Kasumi-1 (cell line): ENCODE measurements at regions not wholly inside any gene's neighbourhood (a gene's known extent, or its start where the extent isn't known, plus 50 kb on each side); places are given as distances from the start of the nearest gene placed in this dataset.

Experiments used
- DNase-seq, 2 experiments: peaks; one replicate each; lab custom pipeline; 2025; lab: John Stamatoyannopoulos, UW

- DNase-seq, result no peak
These were observed 152.9 kb downstream of the EFNB2 start for GRCh38 chr13:106382534-106382933.

- DNase-seq, result no peak
These were observed 154.4 kb downstream of the EFNB2 start for GRCh38 chr13:106381091-106381490.

- DNase-seq, result no peak
These were observed 157.4 kb downstream of the EFNB2 start for GRCh38 chr13:106377931-106378662.

GRCh38 chr13:106377341-106377740 is 158.1 kb downstream of the EFNB2 start:
- no peak for DNase-seq

GRCh38 chr13:106376401-106377112 is 158.9 kb downstream of the EFNB2 start:
- DNase-seq, result peak; percentile 66 to 69

- no peak for DNase-seq
These were observed 160.4 kb downstream of the EFNB2 start for GRCh38 chr13:106375085-106375484.

GRCh38 chr13:106374631-106375030 is 160.8 kb downstream of the EFNB2 start:
- DNase-seq, result no peak

- DNase-seq, result peak; percentile 61 to 74
These were observed 161.4 kb downstream of the EFNB2 start for GRCh38 chr13:106373989-106374572.

- DNase-seq, result peak; percentile 40 to 48
These were observed 162.0 kb downstream of the EFNB2 start for GRCh38 chr13:106373304-106373988.

GRCh38 chr13:106372199-106373155 is 163.0 kb downstream of the EFNB2 start:
- peak; percentile 70 to 71 for DNase-seq

- no peak for DNase-seq
These were observed 164.4 kb downstream of the EFNB2 start for GRCh38 chr13:106371024-106371423.

GRCh38 chr13:106369858-106370257 is 165.6 kb downstream of the EFNB2 start:
- no peak for DNase-seq

- DNase-seq, result no peak
These were observed 166.4 kb downstream of the EFNB2 start for GRCh38 chr13:106369091-106369490.

GRCh38 chr13:106367361-106367971 is 168.0 kb downstream of the EFNB2 start:
- DNase-seq, result no peak

- no peak for DNase-seq
These were observed 172.8 kb downstream of the EFNB2 start for GRCh38 chr13:106362707-106363106.

- DNase-seq, result no peak
These were observed 173.8 kb downstream of the EFNB2 start for GRCh38 chr13:106361621-106362020.

GRCh38 chr13:106357198-106357597 is 178.3 kb downstream of the EFNB2 start:
- DNase-seq, result no peak

- DNase-seq, result no peak
These were observed 179.6 kb downstream of the EFNB2 start for GRCh38 chr13:106355866-106356265.

- DNase-seq, result no peak
These were observed 180.5 kb downstream of the EFNB2 start for GRCh38 chr13:106354961-106355360.

- DNase-seq, result no peak
These were observed 182.6 kb downstream of the EFNB2 start for GRCh38 chr13:106352850-106353249.

GRCh38 chr13:106351251-106351650 is 184.2 kb downstream of the EFNB2 start:
- no peak for DNase-seq
